NCI-H510A (cell line): ENCODE measurements at regions not wholly inside any gene's neighbourhood (a gene's known extent, or its start where the extent isn't known, plus 50 kb on each side); places are given as distances from the start of the nearest gene placed in this dataset.

Experiments
- DNase-seq: peaks from one replicate; lab custom pipeline; 2025; lab: John Stamatoyannopoulos, UW

GRCh38 chr6:153873541-153873940, 165.5 kb upstream of the OPRM1 start:
- DNase-seq, result no peak

GRCh38 chr6:153872946-153873345, 166.1 kb upstream of the OPRM1 start:
- DNase-seq, result no peak

DNA sequence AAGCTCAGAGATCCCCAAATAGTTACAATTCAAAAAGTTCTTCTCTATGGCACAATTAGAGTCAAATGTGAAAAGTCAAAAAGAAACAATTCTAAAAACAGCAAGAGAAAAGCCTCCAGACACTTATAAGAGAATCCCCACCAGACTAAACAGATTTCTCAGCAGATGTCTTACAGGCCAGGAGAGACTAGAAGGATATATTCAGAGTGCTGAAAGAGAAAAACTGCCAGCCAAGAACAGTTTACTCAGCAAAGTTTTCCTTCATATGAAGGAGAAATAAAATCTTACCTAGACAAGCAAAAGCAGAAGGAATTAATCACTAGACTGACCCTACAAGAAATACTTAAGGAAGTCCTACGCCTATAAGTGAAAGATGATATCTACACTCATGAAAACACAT, 176.1 kb upstream of the OPRM1 start:
- no peak for DNase-seq

DNA sequence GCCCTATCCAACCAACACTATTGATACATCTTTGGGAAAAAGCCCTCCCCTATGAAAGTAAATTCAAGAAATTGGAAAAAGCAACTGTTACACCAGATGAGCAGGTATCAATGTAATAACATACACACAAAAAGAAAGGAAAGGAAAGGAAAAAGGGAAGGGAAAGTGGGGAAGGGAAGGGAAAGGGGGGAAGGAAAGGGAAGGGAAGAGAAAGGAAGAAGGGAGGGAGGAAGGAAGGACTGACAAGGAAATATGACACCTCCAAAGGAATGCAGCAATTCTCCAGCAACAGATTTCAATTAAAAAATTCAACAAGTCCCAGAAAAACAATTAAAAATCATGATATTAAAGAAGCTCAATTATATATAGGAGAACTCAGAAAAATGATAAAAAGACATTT, 176.9 kb upstream of the OPRM1 start:
- DNase-seq, result no peak

DNA sequence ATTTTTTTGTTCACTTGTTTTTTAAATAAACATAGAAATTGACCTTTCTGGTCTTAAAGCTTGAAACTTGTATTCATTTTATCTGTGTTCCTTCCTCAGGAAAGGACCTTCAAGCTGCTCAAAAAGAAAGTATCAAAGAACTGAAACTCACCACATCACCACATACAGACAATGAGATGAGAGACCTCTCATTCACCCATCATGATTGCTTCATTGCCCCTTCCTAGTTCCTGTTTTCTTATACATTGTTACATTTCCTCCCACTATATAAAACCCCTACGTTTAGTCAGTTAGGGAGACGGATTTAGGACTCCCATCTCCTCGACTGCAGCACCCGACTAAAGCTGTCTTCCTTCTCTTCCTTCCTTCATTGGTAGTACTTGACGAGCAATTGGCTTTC, 180.5 kb upstream of the OPRM1 start:
- DNase-seq, result no peak

GRCh38 chr6:153856929-153857376, 182.1 kb upstream of the OPRM1 start:
- DNase-seq, result no peak

GRCh38 chr6:153852481-153852880, 186.6 kb upstream of the OPRM1 start:
- no peak for DNase-seq

GRCh38 chr6:153852034-153852433, 187.0 kb upstream of the OPRM1 start:
- no peak for DNase-seq

- no peak for DNase-seq
Measured at GRCh38 chr6:153849072-153849779, 189.8 kb upstream of the OPRM1 start.

- no peak for DNase-seq
Measured at GRCh38 chr6:153843420-153843819, 195.6 kb upstream of the OPRM1 start.

GRCh38 chr6:153842491-153842890, 196.5 kb upstream of the OPRM1 start:
- DNase-seq, result no peak

DNA sequence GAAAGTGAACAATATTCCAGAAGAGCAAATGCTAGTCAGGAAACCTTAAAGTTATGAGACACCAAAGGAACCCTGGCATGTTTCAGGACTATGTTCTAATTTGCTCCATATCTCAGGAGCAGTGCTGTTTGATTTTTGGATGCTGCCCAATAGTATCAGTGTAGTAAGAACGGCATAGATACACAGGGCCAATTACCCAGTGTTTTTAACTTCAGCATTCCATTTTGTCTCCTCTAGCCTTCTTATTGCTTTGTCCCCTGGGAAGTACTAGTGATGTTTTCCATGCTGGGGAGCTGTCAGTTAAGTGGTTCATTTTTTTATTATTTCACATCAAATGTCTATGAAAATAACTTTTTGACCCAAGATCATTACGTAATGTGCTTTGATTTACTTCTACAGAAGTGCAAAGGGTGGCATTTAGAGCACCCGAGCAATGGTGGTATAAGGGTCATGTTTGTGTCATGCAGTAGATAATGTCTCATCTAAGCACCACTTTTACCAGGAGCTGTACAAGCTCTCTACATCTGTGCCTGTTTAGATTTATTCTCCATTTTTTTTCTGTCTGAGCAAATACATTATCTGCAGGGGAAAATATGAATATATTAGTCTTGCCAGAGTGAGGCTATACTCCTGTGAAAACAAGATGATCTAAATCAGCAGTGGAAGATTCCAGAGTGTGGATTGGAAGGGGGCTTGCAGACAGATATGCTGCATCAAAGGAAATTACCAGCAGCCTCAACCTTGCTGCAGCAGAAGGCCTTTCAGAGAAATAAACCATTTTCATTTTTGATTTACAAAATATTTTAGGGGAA, 198.8 kb upstream of the OPRM1 start:
- no peak for DNase-seq

- no peak for DNase-seq
Measured at GRCh38 chr6:153832543-153832942, 206.5 kb upstream of the OPRM1 start.

DNA sequence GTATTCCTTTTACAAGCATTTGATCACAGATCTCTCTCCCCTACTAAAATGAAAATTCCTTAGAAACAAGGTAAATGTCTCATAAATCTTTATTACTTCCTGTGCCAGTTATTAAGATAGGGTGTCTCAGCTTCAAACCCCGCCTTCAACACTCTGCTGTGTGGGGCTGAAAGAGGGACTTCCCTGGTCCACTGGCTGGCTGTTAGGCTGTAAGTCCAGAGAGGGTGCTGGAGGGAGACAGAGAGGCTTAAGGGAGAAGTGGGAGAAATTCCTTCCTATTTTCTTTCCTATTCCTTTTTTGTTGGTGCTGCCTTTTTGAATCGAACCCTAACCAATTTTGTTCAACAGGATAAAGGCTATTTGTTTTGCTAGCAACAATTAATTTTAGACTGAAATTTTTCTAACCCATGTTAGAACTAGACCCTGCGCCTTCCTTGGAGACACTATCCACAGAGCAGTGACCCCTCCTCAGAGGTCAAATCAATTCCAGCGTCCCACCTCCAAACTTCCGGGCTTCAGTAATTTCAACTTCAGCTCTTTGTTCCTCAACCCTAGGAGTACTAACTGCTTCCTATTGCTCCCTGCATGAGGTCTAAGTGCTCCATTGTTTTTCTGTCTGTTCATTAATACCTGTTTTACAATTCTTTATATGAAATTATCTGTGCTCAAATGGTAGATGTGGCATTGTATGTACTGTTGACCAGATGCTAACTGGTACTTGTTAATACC, 207.5 kb upstream of the OPRM1 start:
- DNase-seq, result no peak

GRCh38 chr6:153817173-153817572, 221.9 kb upstream of the OPRM1 start:
- no peak for DNase-seq

GRCh38 chr6:153816366-153816765, 222.7 kb upstream of the OPRM1 start:
- DNase-seq, result no peak

GRCh38 chr6:153814136-153814535, 224.9 kb upstream of the OPRM1 start:
- DNase-seq, result no peak

- DNase-seq, result peak; percentile 33
Measured at GRCh38 chr6:153804755-153805330, 234.2 kb upstream of the OPRM1 start.

DNA sequence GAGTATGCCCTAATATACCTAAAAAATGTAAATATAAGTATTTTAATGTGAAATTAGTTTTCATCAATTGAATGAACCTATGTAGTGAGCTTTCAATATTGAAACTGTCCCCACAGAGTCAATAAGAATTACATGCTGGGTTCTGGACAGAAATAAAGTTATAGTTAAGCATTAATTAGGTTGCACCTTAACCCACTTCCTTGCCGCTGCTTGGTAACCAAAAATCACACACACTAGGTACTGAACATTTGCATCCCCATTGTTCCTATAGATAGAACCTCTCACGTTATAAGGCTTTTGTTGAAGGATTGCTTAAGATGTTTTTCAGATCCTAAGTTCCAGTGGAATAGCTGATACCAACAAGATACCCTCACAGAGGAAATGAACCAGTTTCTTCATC, 237.1 kb upstream of the OPRM1 start:
- DNase-seq, result no peak

DNA sequence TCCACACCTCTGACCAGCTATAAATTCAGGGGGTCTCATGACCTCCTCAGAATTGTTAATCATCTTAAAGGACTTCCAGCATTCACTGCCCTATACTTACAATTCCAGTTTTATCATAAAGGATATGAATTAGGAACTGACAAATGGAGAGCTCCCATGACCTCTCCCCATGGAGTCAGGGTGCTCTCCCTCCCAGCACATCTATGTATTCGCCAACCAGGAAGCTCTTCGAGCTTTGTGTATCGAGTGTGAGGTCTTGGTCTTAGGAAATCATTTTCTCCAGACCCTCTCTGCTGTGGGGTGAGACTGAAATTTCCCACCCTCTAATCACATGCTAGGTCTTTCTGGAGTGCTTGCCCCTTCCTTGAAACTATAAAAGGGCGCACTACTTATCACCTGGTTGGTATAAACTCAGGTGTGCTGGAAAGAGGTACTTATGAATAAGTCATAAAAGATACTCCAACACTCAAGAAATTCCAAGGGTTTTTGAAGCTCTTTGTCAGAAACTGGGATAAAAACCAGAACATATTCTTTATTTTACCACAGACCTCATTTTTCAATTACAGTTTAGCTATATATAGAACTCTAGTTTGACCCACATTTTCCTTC, 238.4 kb upstream of the OPRM1 start:
- no peak for DNase-seq

- DNase-seq, result no peak
Measured at GRCh38 chr6:153790876-153791473, 248.1 kb upstream of the OPRM1 start.

DNA sequence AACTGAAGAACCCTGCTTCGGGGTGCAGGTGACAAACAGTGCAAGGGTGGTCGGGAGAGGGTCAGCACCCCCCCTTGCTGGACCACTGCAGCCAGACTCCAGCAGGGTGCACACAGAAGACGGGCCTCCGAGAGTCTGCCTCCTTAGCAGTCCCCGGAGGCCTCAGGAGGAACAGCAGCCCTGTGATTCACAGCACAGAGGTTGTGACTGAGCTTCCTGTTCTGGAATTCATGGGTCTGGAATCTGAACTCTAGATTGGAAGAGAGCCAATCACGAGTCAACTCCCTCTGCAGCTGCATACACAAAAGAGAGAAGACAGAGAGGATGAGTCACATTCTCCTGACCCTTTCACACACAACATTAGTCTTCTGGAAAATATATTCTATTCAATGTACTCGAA, 249.0 kb upstream of the OPRM1 start:
- DNase-seq, result no peak
